ENCODE measurements at regions not wholly inside any gene's neighbourhood (a gene's known extent, or its start where the extent isn't known, plus 50 kb on each side); places are given as distances from the start of the nearest gene placed in this dataset.

GRCh38 chr7:68009716-68010115 lies 1013.1 kb downstream of the TYW1 start:
- no peak for DNase-seq (ENCODE audit: low read depth)
- no peak for TF ChIP-seq CTCF (IDR thresholded peaks at IDR 0.05; ENCODE audit: control insufficient read depth, insufficient read depth, low read depth, low read length, missing control alignments)

GRCh38 chr7:68014031-68014736 lies 1017.6 kb downstream of the TYW1 start:
- DNase-seq (ENCODE audit: low read depth) = no peak
- no peak for TF ChIP-seq CTCF (IDR thresholded peaks at IDR 0.05; ENCODE audit: control insufficient read depth, insufficient read depth, low read depth, low read length, missing control alignments)
- H3K4me3 ChIP-seq (ENCODE audit: control insufficient read depth, low read depth, low read length) = no peak overlapping the region

More at GRCh38 chr7:68009716-68010115, 1013.1 kb downstream of the TYW1 start:
- no peak overlapping the region for H3K4me3 ChIP-seq (ENCODE audit: control insufficient read depth, low read depth, low read length)

- no peak overlapping the region for H3K4me3 ChIP-seq (ENCODE audit: control insufficient read depth, low read depth, low read length)
- TF ChIP-seq CTCF (IDR thresholded peaks at IDR 0.05; ENCODE audit: control insufficient read depth, insufficient read depth, low read depth, low read length, missing control alignments) = no peak
- DNase-seq (ENCODE audit: low read depth) = no peak
Observed at GRCh38 chr7:68015122-68015977, 1018.7 kb downstream of the TYW1 start.

GRCh38 chr7:68015978-68016532 lies 1019.4 kb downstream of the TYW1 start:
- DNase-seq (ENCODE audit: low read depth) = no peak
- no peak overlapping the region for H3K4me3 ChIP-seq (ENCODE audit: control insufficient read depth, low read depth, low read length)

GRCh38 chr7:68020102-68020501 lies 1023.5 kb downstream of the TYW1 start:
- no peak for DNase-seq (ENCODE audit: low read depth)
- H3K4me3 ChIP-seq (ENCODE audit: control insufficient read depth, low read depth, low read length) = no peak overlapping the region
- TF ChIP-seq CTCF (IDR thresholded peaks at IDR 0.05; ENCODE audit: control insufficient read depth, insufficient read depth, low read depth, low read length, missing control alignments) = no peak

More at GRCh38 chr7:68015978-68016532, 1019.4 kb downstream of the TYW1 start:
- no peak for TF ChIP-seq CTCF (IDR thresholded peaks at IDR 0.05; ENCODE audit: control insufficient read depth, insufficient read depth, low read depth, low read length, missing control alignments)

GRCh38 chr7:68025369-68025768 lies 1028.7 kb downstream of the TYW1 start:
- TF ChIP-seq CTCF (IDR thresholded peaks at IDR 0.05; ENCODE audit: control insufficient read depth, insufficient read depth, low read depth, low read length, missing control alignments) = no peak
- H3K4me3 ChIP-seq (ENCODE audit: control insufficient read depth, low read depth, low read length) = no peak overlapping the region
- no peak for DNase-seq (ENCODE audit: low read depth)
